ENCODE measurements at regions not wholly inside any gene's neighbourhood (a gene's known extent, or its start where the extent isn't known, plus 50 kb on each side); places are given as distances from the start of the nearest gene placed in this dataset.

- no peak for DNase-seq (ENCODE audit: extremely low spot score)
- ChIA-PET POLR2A (no interaction called here), CTCF (interaction anchor here (0.6 to 2.4 kb wide), 6 partner anchors 11 to 401 kb away, joined by 3 to 6 read pairs (median 4); no protein-coding TSS in a partner anchor)
- peak; percentile 21 for TF ChIP-seq CTCF (IDR thresholded peaks at IDR 0.05; ENCODE audit: control extremely low read depth, extremely low read depth, low read depth, missing control alignments)
Measured at GRCh38 chr1:58251430-58252073, 295.0 kb downstream of the OMA1 start.

- no peak for DNase-seq (ENCODE audit: extremely low spot score)
- no peak for TF ChIP-seq CTCF (IDR thresholded peaks at IDR 0.05; ENCODE audit: control extremely low read depth, extremely low read depth, low read depth, missing control alignments)
- ChIA-PET POLR2A (no interaction called here), CTCF (interaction anchor here (0.9 to 2.4 kb wide), 5 partner anchors 9 to 402 kb away, joined by 3 to 6 read pairs (median 3); no protein-coding TSS in a partner anchor)
Measured at GRCh38 chr1:58250587-58250948, 296.0 kb downstream of the OMA1 start.

- ChIA-PET POLR2A (no interaction called here), CTCF (interaction anchor here (0.9 to 2.4 kb wide), 3 partner anchors 9 to 402 kb away, joined by 3 to 6 read pairs (median 4); no protein-coding TSS in a partner anchor)
- peak; percentile 22 for DNase-seq (ENCODE audit: extremely low spot score)
- no peak for TF ChIP-seq CTCF (IDR thresholded peaks at IDR 0.05; ENCODE audit: control extremely low read depth, extremely low read depth, low read depth, missing control alignments)
Measured at GRCh38 chr1:58249737-58250586, 296.6 kb downstream of the OMA1 start.

- TF ChIP-seq CTCF (IDR thresholded peaks at IDR 0.05; ENCODE audit: control extremely low read depth, extremely low read depth, low read depth, missing control alignments) = no peak
- CTCF ChIA-PET = no interaction called here
- POLR2A ChIA-PET = no interaction called here
- DNase-seq (ENCODE audit: extremely low spot score) = no peak
Measured at GRCh38 chr1:58249388-58249736, 297.2 kb downstream of the OMA1 start.

- no peak for DNase-seq (ENCODE audit: extremely low spot score)
- TF ChIP-seq CTCF (IDR thresholded peaks at IDR 0.05; ENCODE audit: control extremely low read depth, extremely low read depth, low read depth, missing control alignments) = no peak
- CTCF ChIA-PET = interaction anchor here (0.9 kb wide), 1 partner anchor 10 kb away, joined by 3 read pairs; no protein-coding TSS in a partner anchor
- POLR2A ChIA-PET = no interaction called here
Measured at GRCh38 chr1:58248791-58249190, 297.7 kb downstream of the OMA1 start.

GRCh38 chr1:58248072-58248471, 298.5 kb downstream of the OMA1 start:
- ChIA-PET CTCF (interaction anchor here (0.9 kb wide), 1 partner anchor 11 kb away, joined by 3 read pairs; no protein-coding TSS in a partner anchor), POLR2A (no interaction called here)
- TF ChIP-seq CTCF (IDR thresholded peaks at IDR 0.05; ENCODE audit: control extremely low read depth, extremely low read depth, low read depth, missing control alignments) = no peak
- no peak for DNase-seq (ENCODE audit: extremely low spot score)

All from GM10248 (cell line).